ENCODE measurements at regions not wholly inside any gene's neighbourhood (a gene's known extent, or its start where the extent isn't known, plus 50 kb on each side); places are given as distances from the start of the nearest gene placed in this dataset.

DNA sequence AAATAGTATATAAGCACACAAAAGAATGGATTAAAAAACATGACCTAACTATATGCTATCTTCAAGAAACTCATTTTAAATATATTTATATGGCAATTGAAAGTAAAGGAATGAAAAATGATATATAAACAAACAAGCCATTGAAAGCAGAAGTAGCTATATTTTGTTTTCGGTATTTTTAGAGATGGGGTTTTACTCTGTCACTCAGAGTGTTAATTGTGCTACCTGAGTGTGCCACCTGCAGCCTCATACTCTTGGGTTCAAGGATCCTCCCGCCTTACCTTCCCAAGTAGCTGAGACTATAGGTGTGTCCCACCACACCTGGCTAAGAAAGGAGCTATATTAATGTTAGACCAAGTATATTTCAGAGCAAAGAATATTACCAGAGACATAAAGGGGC, 624.1 kb downstream of the BUD13 start:
- Histone ChIP-seq H3K4me1 (ENCODE audit: low read length) (peaks cover 8% of the 10 kb centered on the region), H3K79me2 (ENCODE audit: low read length) (no peaks in the 10 kb centered on the region), H2AFZ (ENCODE audit: low read depth, low read length) (no peak overlapping the region), H3K9me3 (ENCODE audit: insufficient read depth, low read length) (no peaks in the 10 kb centered on the region), H3K9ac (ENCODE audit: low read length) (no peak overlapping the region), H3K27ac (ENCODE audit: low read length) (no peak overlapping the region), H3K27me3 (ENCODE audit: low read depth, low read length) (peaks cover 4% of the 10 kb centered on the region; the same call in 1 of the 2 replicates), H3K4me3 (ENCODE audit: low read length) (no peak overlapping the region), H3K36me3 (replicated peaks; ENCODE audit: low read depth, low read length) (no peaks in the 10 kb centered on the region), H4K20me1 (ENCODE audit: insufficient read depth, low read length) (no peaks in the 10 kb centered on the region), H3K4me2 (ENCODE audit: low read length) (no peak overlapping the region)
- no peak for TF ChIP-seq EZH2phosphoT487 (IDR thresholded peaks at IDR 0.05; ENCODE audit: low read depth)
- TF ChIP-seq CTCF (IDR thresholded peaks at IDR 0.05; ENCODE audit: low read depth, low read length): no peak

GRCh38 chr11:116148056-116148455, 624.7 kb downstream of the BUD13 start:
- Histone ChIP-seq H3K9me3 (ENCODE audit: insufficient read depth, low read length) (no peaks in the 10 kb centered on the region), H3K27ac (ENCODE audit: low read length) (no peak overlapping the region), H4K20me1 (ENCODE audit: insufficient read depth, low read length) (no peaks in the 10 kb centered on the region), H3K4me2 (ENCODE audit: low read length) (no peak overlapping the region; the same call in 1 of the 2 replicates), H3K36me3 (replicated peaks; ENCODE audit: low read depth, low read length) (no peaks in the 10 kb centered on the region), H3K4me1 (ENCODE audit: low read length) (peaks cover 8% of the 10 kb centered on the region), H3K79me2 (ENCODE audit: low read length) (no peaks in the 10 kb centered on the region), H3K27me3 (ENCODE audit: low read depth, low read length) (peaks cover 4% of the 10 kb centered on the region; the same call in 1 of the 2 replicates), H3K4me3 (ENCODE audit: low read length) (no peak overlapping the region), H3K9ac (ENCODE audit: low read length) (no peak overlapping the region), H2AFZ (ENCODE audit: low read depth, low read length) (no peak overlapping the region)
- TF ChIP-seq EZH2phosphoT487 (IDR thresholded peaks at IDR 0.05; ENCODE audit: low read depth): no peak
- no peak for TF ChIP-seq CTCF (IDR thresholded peaks at IDR 0.05; ENCODE audit: low read depth, low read length)

DNA sequence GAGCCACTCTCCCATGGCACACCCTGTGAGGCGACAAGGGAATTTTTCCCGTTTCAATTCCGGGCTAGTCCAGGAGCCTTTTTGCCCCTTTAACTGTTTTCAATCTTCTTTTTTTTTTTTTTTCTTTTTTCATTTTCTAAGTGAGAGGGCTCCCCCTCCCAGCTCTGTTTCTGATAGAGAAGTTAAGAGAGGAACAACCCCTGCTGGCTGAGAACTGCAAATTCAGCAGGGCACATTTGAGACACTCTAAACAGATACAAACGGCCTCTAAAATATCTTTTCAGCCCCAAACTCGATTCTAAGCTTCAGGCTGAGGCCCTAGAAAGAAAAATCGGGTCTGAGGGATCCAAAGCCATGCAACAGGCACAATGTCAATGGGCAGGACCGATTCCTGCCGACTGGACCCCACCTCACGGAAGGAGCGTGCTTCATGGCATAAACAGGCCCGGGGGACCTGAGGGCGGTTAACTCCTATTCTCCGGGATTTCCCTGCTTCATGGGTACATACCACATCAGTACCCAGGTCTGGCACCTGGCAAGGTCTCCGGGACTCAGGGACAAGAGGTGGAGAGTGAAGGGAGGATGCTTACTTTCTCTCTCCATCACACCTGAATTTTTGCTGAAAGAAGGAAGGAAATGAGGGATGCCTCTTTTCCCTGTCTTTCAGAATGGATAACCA, 627.5 kb downstream of the BUD13 start:
- Histone ChIP-seq H3K9me3 (ENCODE audit: insufficient read depth, low read length) (no peaks in the 10 kb centered on the region), H3K4me1 (ENCODE audit: low read length) (peaks cover 8% of the 10 kb centered on the region), H2AFZ (ENCODE audit: low read depth, low read length) (no peak overlapping the region), H3K79me2 (ENCODE audit: low read length) (no peaks in the 10 kb centered on the region), H3K36me3 (replicated peaks; ENCODE audit: low read depth, low read length) (no peaks in the 10 kb centered on the region), H3K27me3 (ENCODE audit: low read depth, low read length) (0 out of 2 replicates have a peak, but pooled peaks cover 12% of the 10 kb centered on the region), H3K4me2 (ENCODE audit: low read length) (no peak overlapping the region), H4K20me1 (ENCODE audit: insufficient read depth, low read length) (no peaks in the 10 kb centered on the region), H3K27ac (ENCODE audit: low read length) (no peak overlapping the region), H3K9ac (ENCODE audit: low read length) (no peak overlapping the region), H3K4me3 (ENCODE audit: low read length) (no peak overlapping the region)
- TF ChIP-seq EZH2phosphoT487 (IDR thresholded peaks at IDR 0.05; ENCODE audit: low read depth) (no peak), CTCF (IDR thresholded peaks at IDR 0.05; ENCODE audit: low read depth, low read length) (no peak)

- no peaks in the 10 kb centered on the region for H3K36me3 ChIP-seq (replicated peaks; ENCODE audit: low read depth, low read length)
- H2AFZ ChIP-seq (ENCODE audit: low read depth, low read length): no peak overlapping the region
- H3K4me1 ChIP-seq (ENCODE audit: low read length): peaks cover 8% of the 10 kb centered on the region
- no peak overlapping the region for H3K4me2 ChIP-seq (ENCODE audit: low read length)
- H3K79me2 ChIP-seq (ENCODE audit: low read length): no peaks in the 10 kb centered on the region
- H4K20me1 ChIP-seq (ENCODE audit: insufficient read depth, low read length): no peaks in the 10 kb centered on the region
- no peak overlapping the region for H3K4me3 ChIP-seq (ENCODE audit: low read length)
- H3K27me3 ChIP-seq (ENCODE audit: low read depth, low read length): 0 out of 2 replicates have a peak, but pooled peaks cover 12% of the 10 kb centered on the region
- no peaks in the 10 kb centered on the region for H3K9me3 ChIP-seq (ENCODE audit: insufficient read depth, low read length)
- TF ChIP-seq EZH2phosphoT487 (IDR thresholded peaks at IDR 0.05; ENCODE audit: low read depth): no peak
- TF ChIP-seq CTCF (IDR thresholded peaks at IDR 0.05; ENCODE audit: low read depth, low read length): no peak
- no peak overlapping the region for H3K27ac ChIP-seq (ENCODE audit: low read length)
- H3K9ac ChIP-seq (ENCODE audit: low read length): no peak overlapping the region
Measured at GRCh38 chr11:116144387-116144958, 628.3 kb downstream of the BUD13 start.

Measured in OCI-LY3 (cell line).